Kidney (tissue), 13 donors: ENCODE measurements at regions not wholly inside any gene's neighbourhood (a gene's known extent, or its start where the extent isn't known, plus 50 kb on each side); places are given as distances from the start of the nearest gene placed in this dataset.
"Not testable (repeated sequence)": the region's sequence is repeated elsewhere in the genome, so short reads cannot be mapped to it uniquely, and the experiment has no call there.

Experiments
- DNase-seq, 5 donors: peaks; one replicate each; pipeline ENCODE4 v3.0.0-alpha.2; 2013 to 2020
- FAIRE-seq: peaks from 2 replicates; lab custom pipeline; 2012; peaks lifted over from hg19 to GRCh38; lab: Jason Lieb, UNC
- H3K27ac ChIP-seq, 2 donors: one replicate each; pipeline ENCODE4 v1.7.0; 2013; ENCODE audit warnings: low read depth in 2 of 2, low read length in 2 of 2, inconsistent platforms in 1 of 2
- H3K27me3 ChIP-seq: one replicate; pipeline ENCODE4 v1.7.1; 2013; ENCODE audit warnings: low read length, inconsistent platforms; ENCODE audit not compliant: control insufficient read depth, insufficient read depth
- H3K36me3 ChIP-seq, 3 donors: one replicate each; pipeline versions ENCODE4 v1.7.0 to v1.7.1; 2013; ENCODE audit warnings: low read length in 3 of 3, control low read depth in 1 of 3, inconsistent platforms in 1 of 3; ENCODE audit not compliant: insufficient read depth in 3 of 3, control insufficient read depth in 2 of 3
- H3K4me1 ChIP-seq, 3 donors: one replicate each; pipeline versions ENCODE4 v1.7.0 to v1.7.1; 2013; ENCODE audit warnings: low read length in 3 of 3, inconsistent platforms in 1 of 3, low read depth in 1 of 3; ENCODE audit not compliant: control insufficient read depth in 2 of 3, insufficient read depth in 2 of 3
- H3K4me3 ChIP-seq, 3 donors: one replicate each; pipeline versions ENCODE4 v1.7.0 to v1.8.1; 2013; ENCODE audit warnings: low read length in 3 of 3, control low read depth in 1 of 3, inconsistent platforms in 1 of 3
- H3K9ac ChIP-seq, 3 donors: one replicate each; pipeline versions ENCODE4 v1.7.0 to v1.7.1; 2013; ENCODE audit warnings: low read length in 3 of 3, control low read depth in 1 of 3, inconsistent platforms in 1 of 3
- H3K9me3 ChIP-seq, 3 donors: one replicate each; pipeline versions ENCODE4 v1.7.0 to v1.7.1; 2013; ENCODE audit warnings: low read length in 3 of 3, control low read depth in 1 of 3, inconsistent platforms in 1 of 3; ENCODE audit not compliant: control insufficient read depth in 2 of 3, insufficient read depth in 1 of 3
- intact Hi-C: fragments of 100-400 bp; cut with DNase I; formaldehyde crosslinking; loops from one replicate; pipeline ENCODE4 v1.11.1; 2022
- TF ChIP-seq, protein P1 (sequence below): IDR thresholded peaks from 3 replicates; pipeline ENCODE4 v1.5.1; 2012; ENCODE audit warnings: mild to moderate bottlenecking, moderate library complexity, borderline replicate concordance; ENCODE audit not compliant: insufficient read depth; ENCODE audit errors: extremely low read depth
- donor health status: control.
- donor health status: control.
- donor health status: control.
- donor health status: control.
- donor health status: control.
- donor health status: DM: yes; HTN: yes; CAD: no.
- donor health status: Normal renal cell carcinoma (clear cell type).

DNA sequence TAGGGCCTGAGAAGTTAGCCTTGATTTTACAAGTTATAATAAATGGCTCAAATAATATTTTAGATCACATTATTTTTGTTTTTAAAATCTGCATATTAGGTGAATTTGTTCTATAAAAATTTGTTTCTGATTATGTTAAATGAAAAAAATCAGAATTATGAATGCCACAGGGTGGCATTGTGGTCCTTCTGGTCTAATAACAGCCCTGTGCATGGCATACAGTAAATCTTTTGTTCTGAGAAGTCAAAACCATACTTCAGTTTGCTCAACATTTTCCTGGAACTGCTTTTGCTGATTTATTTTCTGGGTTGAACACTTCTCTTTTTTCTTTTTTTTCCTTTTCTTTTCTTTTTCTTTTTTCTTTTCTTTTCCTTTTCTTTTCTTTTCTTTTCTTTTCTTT, 101.0 kb upstream of the UBQLN2 start:
- Histone ChIP-seq H3K9ac (no peak overlapping the region), H3K36me3 (no peaks in the 10 kb centered on the region), H3K4me1 (no peaks in the 10 kb centered on the region), H3K27me3 (no peaks in the 10 kb centered on the region), H3K4me3 (no peak overlapping the region), H3K9me3 (no peaks in the 10 kb centered on the region), H3K27ac (no peak overlapping the region)
- intact Hi-C loops, result no loop called here
- FAIRE-seq (peak; percentile 88), DNase-seq (no peak)
- TF ChIP-seq, protein P1, sequence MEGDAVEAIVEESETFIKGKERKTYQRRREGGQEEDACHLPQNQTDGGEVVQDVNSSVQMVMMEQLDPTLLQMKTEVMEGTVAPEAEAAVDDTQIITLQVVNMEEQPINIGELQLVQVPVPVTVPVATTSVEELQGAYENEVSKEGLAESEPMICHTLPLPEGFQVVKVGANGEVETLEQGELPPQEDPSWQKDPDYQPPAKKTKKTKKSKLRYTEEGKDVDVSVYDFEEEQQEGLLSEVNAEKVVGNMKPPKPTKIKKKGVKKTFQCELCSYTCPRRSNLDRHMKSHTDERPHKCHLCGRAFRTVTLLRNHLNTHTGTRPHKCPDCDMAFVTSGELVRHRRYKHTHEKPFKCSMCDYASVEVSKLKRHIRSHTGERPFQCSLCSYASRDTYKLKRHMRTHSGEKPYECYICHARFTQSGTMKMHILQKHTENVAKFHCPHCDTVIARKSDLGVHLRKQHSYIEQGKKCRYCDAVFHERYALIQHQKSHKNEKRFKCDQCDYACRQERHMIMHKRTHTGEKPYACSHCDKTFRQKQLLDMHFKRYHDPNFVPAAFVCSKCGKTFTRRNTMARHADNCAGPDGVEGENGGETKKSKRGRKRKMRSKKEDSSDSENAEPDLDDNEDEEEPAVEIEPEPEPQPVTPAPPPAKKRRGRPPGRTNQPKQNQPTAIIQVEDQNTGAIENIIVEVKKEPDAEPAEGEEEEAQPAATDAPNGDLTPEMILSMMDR, result no peak

DNA sequence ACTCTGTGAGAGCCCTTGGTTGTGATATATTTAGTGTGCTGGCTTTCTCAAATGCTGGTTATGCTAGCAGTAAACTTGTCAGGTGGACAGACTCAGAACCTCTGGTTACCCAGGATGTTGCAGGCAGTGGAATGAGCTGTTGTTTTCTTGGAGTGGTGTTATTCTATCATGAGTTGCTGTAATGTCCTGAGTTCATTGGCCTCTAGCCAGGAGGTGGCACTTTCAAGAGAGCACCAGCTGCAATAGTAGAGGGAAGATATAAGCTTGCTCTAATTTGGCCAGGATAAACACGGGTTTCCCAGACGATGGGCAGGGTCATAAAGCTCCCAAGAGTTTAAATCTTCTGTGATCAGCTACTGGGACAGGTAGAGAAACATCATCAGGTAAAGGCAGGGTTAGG, 95.0 kb upstream of the UBQLN2 start:
- no peaks in the 10 kb centered on the region for H3K36me3 ChIP-seq
- H3K9ac ChIP-seq, result no peak overlapping the region
- no peak overlapping the region for H3K4me3 ChIP-seq
- intact Hi-C loops, result no loop called here
- TF ChIP-seq, protein P1, result no peak
- no peaks in the 10 kb centered on the region for H3K27me3 ChIP-seq
- H3K4me1 ChIP-seq, result no peaks in the 10 kb centered on the region
- DNase-seq (no peak), FAIRE-seq (no peak)
- no peak overlapping the region for H3K27ac ChIP-seq
- H3K9me3 ChIP-seq, result no peaks in the 10 kb centered on the region

DNA sequence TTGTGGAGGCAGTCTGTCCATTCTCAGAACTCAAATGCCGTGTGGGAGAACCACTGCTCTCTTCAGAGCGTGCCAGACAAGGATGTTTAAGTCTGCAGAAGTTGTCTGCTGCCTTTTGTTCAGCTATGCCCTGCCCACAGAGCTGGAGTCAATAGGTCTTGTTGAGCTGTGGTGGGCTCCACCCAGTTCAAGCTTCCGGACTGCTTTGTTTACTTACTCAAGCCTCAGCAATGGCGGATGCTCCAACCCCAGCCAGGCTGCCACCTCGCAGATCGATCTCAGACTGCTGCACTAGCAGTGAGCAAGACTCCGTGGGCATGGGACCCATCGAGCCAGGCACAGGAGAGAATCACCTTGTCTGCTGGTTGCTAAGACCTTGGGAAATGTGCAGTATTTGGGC, 68.5 kb upstream of the UBQLN2 start:
- not testable (repeated sequence) for FAIRE-seq

DNA sequence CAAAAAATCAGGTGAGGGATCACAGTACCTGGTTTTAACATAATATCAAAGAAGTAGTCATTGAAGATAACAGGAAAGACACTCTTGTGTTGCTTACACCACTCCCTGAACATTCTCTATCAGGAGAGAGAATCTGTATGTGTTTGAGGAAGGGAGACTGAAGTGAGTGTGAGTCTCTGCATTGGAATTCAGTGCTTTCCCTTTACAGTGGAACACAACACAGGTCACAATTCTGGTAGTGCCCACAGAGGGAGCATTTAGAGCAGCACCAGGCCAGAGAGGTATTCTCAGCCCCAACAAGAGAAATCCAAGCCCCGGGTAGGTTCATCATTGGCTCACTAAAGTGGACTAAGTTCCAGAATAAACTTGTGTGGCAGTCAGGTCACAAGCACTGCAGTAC, 64.7 kb upstream of the UBQLN2 start:
- no peak overlapping the region for H3K9ac ChIP-seq
- H3K27ac ChIP-seq, result no peak overlapping the region
- H3K9me3 ChIP-seq, result no peaks in the 10 kb centered on the region
- no peak for FAIRE-seq
- no peak for DNase-seq
- H3K4me1 ChIP-seq, result no peaks in the 10 kb centered on the region
- no peaks in the 10 kb centered on the region for H3K27me3 ChIP-seq
- intact Hi-C loops, result no loop called here
- H3K4me3 ChIP-seq, result no peak overlapping the region
- no peaks in the 10 kb centered on the region for H3K36me3 ChIP-seq
- TF ChIP-seq, protein P1, result no peak

More for the DNA sequence above, 68.5 kb upstream of the UBQLN2 start:
- H3K36me3 ChIP-seq, H3K9me3 ChIP-seq, H3K27ac ChIP-seq, H3K27me3 ChIP-seq, H3K9ac ChIP-seq, intact Hi-C loops, H3K4me1 ChIP-seq, H3K4me3 ChIP-seq, DNase-seq: not testable (repeated sequence)
